ENCODE measurements at regions not wholly inside any gene's neighbourhood (a gene's known extent, or its start where the extent isn't known, plus 50 kb on each side); places are given as distances from the start of the nearest gene placed in this dataset.

- DNase-seq: no peak
- CTCF ChIA-PET: no interaction called here
- no peaks in the 10 kb centered on the region for H3K9me3 Mint-ChIP-seq (ENCODE audit: low read depth)
- no peaks in the 10 kb centered on the region for H3K4me1 Mint-ChIP-seq
- H3K27ac Mint-ChIP-seq: no peak overlapping the region
- no peaks in the 10 kb centered on the region for H3K36me3 Mint-ChIP-seq
- H3K4me3 Mint-ChIP-seq: no peak overlapping the region
- peaks cover 3% of the 10 kb centered on the region for H3K27me3 Mint-ChIP-seq
- ATAC-seq: no peak
Measured at GRCh38 chr2:9106338-9107167, 100.1 kb upstream of the ASAP2 start.

- Mint-ChIP-seq H3K4me1 (no peaks in the 10 kb centered on the region), H3K27ac (no peak overlapping the region), H3K9me3 (ENCODE audit: low read depth) (no peaks in the 10 kb centered on the region), H3K27me3 (peaks cover 3% of the 10 kb centered on the region), H3K4me3 (no peak overlapping the region), H3K36me3 (no peaks in the 10 kb centered on the region)
- CTCF ChIA-PET: no interaction called here
- no peak for DNase-seq
- no peak for ATAC-seq
Measured at GRCh38 chr2:9105601-9106337, 100.8 kb upstream of the ASAP2 start.

GRCh38 chr2:9103663-9104277 is 100.3 kb upstream of the MBOAT2 start:
- no peak for ATAC-seq
- no peaks in the 10 kb centered on the region for H3K36me3 Mint-ChIP-seq
- H3K9me3 Mint-ChIP-seq (ENCODE audit: low read depth): no peaks in the 10 kb centered on the region
- DNase-seq: no peak
- no peak overlapping the region for H3K27ac Mint-ChIP-seq
- CTCF ChIA-PET: no interaction called here
- no peak overlapping the region for H3K4me3 Mint-ChIP-seq
- peaks cover 8% of the 10 kb centered on the region for H3K4me1 Mint-ChIP-seq
- peaks cover 7% of the 10 kb centered on the region for H3K27me3 Mint-ChIP-seq

- Mint-ChIP-seq H3K27me3 (peaks cover 7% of the 10 kb centered on the region), H3K4me3 (no peak overlapping the region), H3K36me3 (no peaks in the 10 kb centered on the region), H3K27ac (no peak overlapping the region), H3K4me1 (peaks cover 8% of the 10 kb centered on the region), H3K9me3 (ENCODE audit: low read depth) (no peaks in the 10 kb centered on the region)
- no peak for DNase-seq
- CTCF ChIA-PET: no interaction called here
- no peak for ATAC-seq
Measured at GRCh38 chr2:9102861-9103662, 99.6 kb upstream of the MBOAT2 start.

GRCh38 chr2:9101763-9102425 is 98.4 kb upstream of the MBOAT2 start:
- Mint-ChIP-seq H3K4me3 (no peak overlapping the region), H3K36me3 (no peaks in the 10 kb centered on the region), H3K27me3 (peaks cover 7% of the 10 kb centered on the region), H3K4me1 (peaks cover 8% of the 10 kb centered on the region), H3K9me3 (ENCODE audit: low read depth) (no peaks in the 10 kb centered on the region), H3K27ac (no peak overlapping the region)
- DNase-seq: no peak
- ATAC-seq: no peak
- CTCF ChIA-PET: no interaction called here

- DNase-seq (no peak), ATAC-seq (no peak)
- Mint-ChIP-seq H3K4me1 (peaks cover 8% of the 10 kb centered on the region), H3K27ac (no peak overlapping the region), H3K36me3 (no peaks in the 10 kb centered on the region), H3K9me3 (ENCODE audit: low read depth) (no peaks in the 10 kb centered on the region), H3K27me3 (peaks cover 6% of the 10 kb centered on the region), H3K4me3 (no peak overlapping the region)
- CTCF ChIA-PET: interaction anchor here (0.8 to 1.0 kb wide), 2 partner anchors 39 to 227 kb away, joined by 3 read pairs; no protein-coding TSS in a partner anchor
Measured at GRCh38 chr2:9100080-9100876, 96.8 kb upstream of the MBOAT2 start.

GRCh38 chr2:9099341-9099751 is 95.9 kb upstream of the MBOAT2 start:
- Mint-ChIP-seq H3K4me3 (no peak overlapping the region), H3K27ac (no peak overlapping the region), H3K27me3 (peaks cover 11% of the 10 kb centered on the region), H3K36me3 (no peaks in the 10 kb centered on the region), H3K4me1 (peaks cover 8% of the 10 kb centered on the region), H3K9me3 (ENCODE audit: low read depth) (no peaks in the 10 kb centered on the region)
- CTCF ChIA-PET: interaction anchor here (1.2 kb wide), 1 partner anchor 107 kb away, joined by 3 read pairs; the partner anchor contains the start of gene ASAP2
- ATAC-seq: peak; percentile 36
- DNase-seq: no peak

- H3K4me1 Mint-ChIP-seq: peaks cover 10% of the 10 kb centered on the region
- H3K9me3 Mint-ChIP-seq (ENCODE audit: low read depth): no peaks in the 10 kb centered on the region
- peaks cover 20% of the 10 kb centered on the region for H3K27me3 Mint-ChIP-seq
- DNase-seq: no peak
- H3K36me3 Mint-ChIP-seq: no peaks in the 10 kb centered on the region
- H3K4me3 Mint-ChIP-seq: no peak overlapping the region
- no peak for ATAC-seq
- no peak overlapping the region for H3K27ac Mint-ChIP-seq
- CTCF ChIA-PET: no interaction called here
Measured at GRCh38 chr2:9097892-9098291, 94.4 kb upstream of the MBOAT2 start.

GRCh38 chr2:9097239-9097638 is 93.8 kb upstream of the MBOAT2 start:
- ATAC-seq: no peak
- no peaks in the 10 kb centered on the region for H3K36me3 Mint-ChIP-seq
- no peaks in the 10 kb centered on the region for H3K9me3 Mint-ChIP-seq (ENCODE audit: low read depth)
- CTCF ChIA-PET: no interaction called here
- no peak for DNase-seq
- peaks cover 10% of the 10 kb centered on the region for H3K4me1 Mint-ChIP-seq
- no peak overlapping the region for H3K4me3 Mint-ChIP-seq
- H3K27me3 Mint-ChIP-seq: peaks cover 27% of the 10 kb centered on the region
- H3K27ac Mint-ChIP-seq: no peak overlapping the region

- Mint-ChIP-seq H3K36me3 (no peaks in the 10 kb centered on the region), H3K27ac (no peak overlapping the region), H3K4me3 (no peak overlapping the region), H3K4me1 (peaks cover 10% of the 10 kb centered on the region), H3K27me3 (peaks cover 30% of the 10 kb centered on the region), H3K9me3 (ENCODE audit: low read depth) (no peaks in the 10 kb centered on the region)
- CTCF ChIA-PET: no interaction called here
- DNase-seq (no peak), ATAC-seq (no peak)
Measured at GRCh38 chr2:9096761-9097160, 93.3 kb upstream of the MBOAT2 start.

GRCh38 chr2:9095690-9096089 is 92.2 kb upstream of the MBOAT2 start:
- H3K36me3 Mint-ChIP-seq: no peaks in the 10 kb centered on the region
- no peaks in the 10 kb centered on the region for H3K9me3 Mint-ChIP-seq (ENCODE audit: low read depth)
- ATAC-seq (no peak), DNase-seq (no peak)
- peaks cover 10% of the 10 kb centered on the region for H3K4me1 Mint-ChIP-seq
- no peak overlapping the region for H3K4me3 Mint-ChIP-seq
- no peak overlapping the region for H3K27ac Mint-ChIP-seq
- CTCF ChIA-PET: no interaction called here
- peaks cover 30% of the 10 kb centered on the region for H3K27me3 Mint-ChIP-seq

- H3K27ac Mint-ChIP-seq: no peak overlapping the region
- peaks cover 30% of the 10 kb centered on the region for H3K27me3 Mint-ChIP-seq
- peaks cover 10% of the 10 kb centered on the region for H3K4me1 Mint-ChIP-seq
- H3K4me3 Mint-ChIP-seq: no peak overlapping the region
- no peaks in the 10 kb centered on the region for H3K9me3 Mint-ChIP-seq (ENCODE audit: low read depth)
- H3K36me3 Mint-ChIP-seq: no peaks in the 10 kb centered on the region
- CTCF ChIA-PET: no interaction called here
- DNase-seq (no peak), ATAC-seq (no peak)
Measured at GRCh38 chr2:9095226-9095625, 91.7 kb upstream of the MBOAT2 start.

All from activated CD8-positive, alpha-beta memory T cell treated with anti-CD3 and anti-CD28 coated beads, Interleukin-2, amount 10 ng/mL, durations not matched to agents 7 days and 5 days (primary cell).